ENCODE measurements at regions not wholly inside any gene's neighbourhood (a gene's known extent, or its start where the extent isn't known, plus 50 kb on each side); places are given as distances from the start of the nearest gene placed in this dataset.

- TF ChIP-seq, protein P1, sequence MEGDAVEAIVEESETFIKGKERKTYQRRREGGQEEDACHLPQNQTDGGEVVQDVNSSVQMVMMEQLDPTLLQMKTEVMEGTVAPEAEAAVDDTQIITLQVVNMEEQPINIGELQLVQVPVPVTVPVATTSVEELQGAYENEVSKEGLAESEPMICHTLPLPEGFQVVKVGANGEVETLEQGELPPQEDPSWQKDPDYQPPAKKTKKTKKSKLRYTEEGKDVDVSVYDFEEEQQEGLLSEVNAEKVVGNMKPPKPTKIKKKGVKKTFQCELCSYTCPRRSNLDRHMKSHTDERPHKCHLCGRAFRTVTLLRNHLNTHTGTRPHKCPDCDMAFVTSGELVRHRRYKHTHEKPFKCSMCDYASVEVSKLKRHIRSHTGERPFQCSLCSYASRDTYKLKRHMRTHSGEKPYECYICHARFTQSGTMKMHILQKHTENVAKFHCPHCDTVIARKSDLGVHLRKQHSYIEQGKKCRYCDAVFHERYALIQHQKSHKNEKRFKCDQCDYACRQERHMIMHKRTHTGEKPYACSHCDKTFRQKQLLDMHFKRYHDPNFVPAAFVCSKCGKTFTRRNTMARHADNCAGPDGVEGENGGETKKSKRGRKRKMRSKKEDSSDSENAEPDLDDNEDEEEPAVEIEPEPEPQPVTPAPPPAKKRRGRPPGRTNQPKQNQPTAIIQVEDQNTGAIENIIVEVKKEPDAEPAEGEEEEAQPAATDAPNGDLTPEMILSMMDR (IDR thresholded peaks at IDR 0.05; ENCODE audit: insufficient read depth, low read length, poor library complexity, severe bottlenecking): no peak
- TF ChIP-seq EZH2phosphoT487 (conservative IDR thresholded peaks at IDR 0.05; ENCODE audit: low read length): no peak
These were observed 96.3 kb upstream of the PDC start for GRCh38 chr1:186557147-186557777.
